ENCODE measurements at regions not wholly inside any gene's neighbourhood (a gene's known extent, or its start where the extent isn't known, plus 50 kb on each side); places are given as distances from the start of the nearest gene placed in this dataset.
"Not testable (repeated sequence)": the region's sequence is repeated elsewhere in the genome, so short reads cannot be mapped to it uniquely, and the experiment has no call there.

DNA sequence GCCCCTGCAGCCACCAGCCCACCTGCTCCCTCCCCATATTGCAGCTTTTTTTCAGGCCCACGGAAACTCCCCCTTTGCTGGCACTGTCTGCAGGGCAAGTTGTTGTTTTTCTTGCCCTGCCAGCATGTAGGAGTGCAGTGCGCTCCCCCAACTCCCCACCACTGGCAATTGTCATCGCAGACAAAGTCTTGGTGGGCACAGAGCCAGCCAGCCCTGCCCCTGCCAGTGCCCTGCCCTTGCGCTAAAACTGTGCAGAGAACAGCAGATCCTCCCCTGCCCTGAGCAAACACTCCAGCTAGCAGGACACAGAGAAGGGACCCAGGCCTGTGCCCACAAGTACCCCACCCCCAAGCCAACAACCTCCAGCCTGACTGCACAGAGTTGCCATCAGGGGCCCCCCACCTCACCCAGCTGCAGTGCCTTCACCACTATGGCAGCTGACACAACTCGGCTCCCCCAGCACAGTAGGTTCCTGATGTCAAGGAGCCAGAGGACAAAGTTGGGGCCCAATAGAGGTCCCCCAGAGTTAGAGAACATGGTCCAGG, 158.1 kb upstream of the ARHGAP42 start:
- no peak overlapping the region for H3K4me3 ChIP-seq (ENCODE audit: control insufficient read depth, low read depth, low read length)
- no peak for DNase-seq (ENCODE audit: low read depth)
- TF ChIP-seq, protein P1, sequence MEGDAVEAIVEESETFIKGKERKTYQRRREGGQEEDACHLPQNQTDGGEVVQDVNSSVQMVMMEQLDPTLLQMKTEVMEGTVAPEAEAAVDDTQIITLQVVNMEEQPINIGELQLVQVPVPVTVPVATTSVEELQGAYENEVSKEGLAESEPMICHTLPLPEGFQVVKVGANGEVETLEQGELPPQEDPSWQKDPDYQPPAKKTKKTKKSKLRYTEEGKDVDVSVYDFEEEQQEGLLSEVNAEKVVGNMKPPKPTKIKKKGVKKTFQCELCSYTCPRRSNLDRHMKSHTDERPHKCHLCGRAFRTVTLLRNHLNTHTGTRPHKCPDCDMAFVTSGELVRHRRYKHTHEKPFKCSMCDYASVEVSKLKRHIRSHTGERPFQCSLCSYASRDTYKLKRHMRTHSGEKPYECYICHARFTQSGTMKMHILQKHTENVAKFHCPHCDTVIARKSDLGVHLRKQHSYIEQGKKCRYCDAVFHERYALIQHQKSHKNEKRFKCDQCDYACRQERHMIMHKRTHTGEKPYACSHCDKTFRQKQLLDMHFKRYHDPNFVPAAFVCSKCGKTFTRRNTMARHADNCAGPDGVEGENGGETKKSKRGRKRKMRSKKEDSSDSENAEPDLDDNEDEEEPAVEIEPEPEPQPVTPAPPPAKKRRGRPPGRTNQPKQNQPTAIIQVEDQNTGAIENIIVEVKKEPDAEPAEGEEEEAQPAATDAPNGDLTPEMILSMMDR (IDR thresholded peaks at IDR 0.05; ENCODE audit: control insufficient read depth, insufficient read depth, low read depth, low read length, missing control alignments) = no peak

GRCh38 chr11:100531290-100531689, 155.8 kb upstream of the ARHGAP42 start:
- DNase-seq (ENCODE audit: low read depth); H3K4me3 ChIP-seq (ENCODE audit: control insufficient read depth, low read depth, low read length): not testable (repeated sequence)

DNA sequence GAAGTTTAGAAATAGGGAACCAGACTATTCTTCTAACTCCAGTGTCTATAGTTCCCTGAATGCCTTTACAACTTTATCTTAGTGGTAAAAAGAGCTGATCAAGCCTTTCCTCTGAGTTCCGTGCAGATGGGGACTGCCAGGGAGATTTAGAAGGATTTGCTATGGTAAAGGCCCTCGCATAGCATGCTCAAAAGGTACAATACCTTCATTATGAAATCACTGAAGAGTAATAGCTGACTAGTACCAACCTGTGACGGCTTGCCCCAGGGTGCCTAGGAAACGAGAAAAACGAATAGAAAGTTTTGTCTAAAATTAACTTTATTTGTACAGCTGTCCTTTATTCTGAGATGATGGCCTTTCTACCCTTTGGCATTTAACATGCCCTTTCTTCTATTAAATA, 150.1 kb upstream of the ARHGAP42 start:
- H3K4me3 ChIP-seq (ENCODE audit: control insufficient read depth, low read depth, low read length) = no peak overlapping the region
- no peak for DNase-seq (ENCODE audit: low read depth)

DNA sequence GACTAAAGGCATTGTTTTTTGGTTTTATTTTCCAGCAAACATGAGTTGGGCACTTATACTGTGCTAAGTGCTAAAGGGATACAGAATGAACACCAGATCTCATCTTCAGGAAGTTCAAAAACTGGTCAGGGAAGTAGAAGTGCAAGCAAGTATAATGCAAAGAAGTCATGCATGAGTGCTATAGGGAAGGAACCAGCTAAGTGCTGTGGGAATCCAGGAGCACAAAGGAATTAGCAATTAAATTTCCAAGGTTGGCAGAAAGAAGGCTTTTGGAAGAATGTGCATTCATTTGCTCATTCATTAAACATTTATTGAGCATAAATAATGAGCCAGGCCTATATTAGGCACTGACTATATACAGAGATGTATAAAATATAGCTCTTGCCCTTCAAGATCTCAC, 143.7 kb upstream of the ARHGAP42 start:
- TF ChIP-seq, protein P1 (IDR thresholded peaks at IDR 0.05; ENCODE audit: control insufficient read depth, insufficient read depth, low read depth, low read length, missing control alignments) = no peak
- H3K4me3 ChIP-seq (ENCODE audit: control insufficient read depth, low read depth, low read length) = no peak overlapping the region
- DNase-seq (ENCODE audit: low read depth) = no peak

More for the DNA sequence above, 150.1 kb upstream of the ARHGAP42 start:
- TF ChIP-seq, protein P1 (IDR thresholded peaks at IDR 0.05; ENCODE audit: control insufficient read depth, insufficient read depth, low read depth, low read length, missing control alignments) = no peak

GRCh38 chr11:100545556-100545955, 141.5 kb upstream of the ARHGAP42 start:
- no peak overlapping the region for H3K4me3 ChIP-seq (ENCODE audit: control insufficient read depth, low read depth, low read length)
- no peak for DNase-seq (ENCODE audit: low read depth)
- TF ChIP-seq, protein P1 (IDR thresholded peaks at IDR 0.05; ENCODE audit: control insufficient read depth, insufficient read depth, low read depth, low read length, missing control alignments) = no peak

GRCh38 chr11:100545970-100546369, 141.1 kb upstream of the ARHGAP42 start:
- DNase-seq (ENCODE audit: low read depth) = no peak
- TF ChIP-seq, protein P1 (IDR thresholded peaks at IDR 0.05; ENCODE audit: control insufficient read depth, insufficient read depth, low read depth, low read length, missing control alignments) = no peak
- H3K4me3 ChIP-seq (ENCODE audit: control insufficient read depth, low read depth, low read length) = no peak overlapping the region

- H3K4me3 ChIP-seq (ENCODE audit: control insufficient read depth, low read depth, low read length) = no peak overlapping the region
- no peak for DNase-seq (ENCODE audit: low read depth)
- TF ChIP-seq, protein P1 (IDR thresholded peaks at IDR 0.05; ENCODE audit: control insufficient read depth, insufficient read depth, low read depth, low read length, missing control alignments) = no peak
Observed at GRCh38 chr11:100546714-100547113, 140.4 kb upstream of the ARHGAP42 start.
